Panc1 (cell line): ENCODE measurements at regions not wholly inside any gene's neighbourhood (a gene's known extent, or its start where the extent isn't known, plus 50 kb on each side); places are given as distances from the start of the nearest gene placed in this dataset.

Experiments used
- ATAC-seq: fragments of 200-7000 bp; cut with Tn5 transposase; 2 replicates; pipeline ENCODE4 v1.9.1; 2020; ENCODE audit warnings: mild to moderate bottlenecking, moderate library complexity
- BruUV-seq: library from RNA; stranded (reverse); fragments of 400-500 nt; replicated peaks from 2 replicates; lab custom pipeline; 2021; lab: Mats Ljungman, UMichigan
- CTCF ChIA-PET: fragments of 300-600 bp; sonication (Branson Sonifier 250); formaldehyde crosslinking; loops from one replicate; lab custom pipeline; 2022; ENCODE audit warnings: antibody characterized with exemption; lab: Charles Lee
- POLR2A ChIA-PET: fragments of 300-600 bp; sonication (Branson Sonifier 250); formaldehyde crosslinking; loops from one replicate; lab custom pipeline; 2022; ENCODE audit warnings: antibody characterized with exemption; lab: Charles Lee
- DNase-seq: peaks from one replicate; pipeline ENCODE4 v3.0.0-alpha.2; 2010; ENCODE audit warnings: low read depth, low spot score
- H3K27ac ChIP-seq: 2 replicates; pipeline ENCODE4 v1.5.1; 2011; ENCODE audit warnings: mild to moderate bottlenecking, low read length, inconsistent platforms
- H3K27me3 ChIP-seq: fragments of 200-500 bp; sonication (Bioruptor generic); 2 replicates; pipeline ENCODE4 v1.6.0; 2014; ENCODE audit warnings: low read length, inconsistent platforms; ENCODE audit not compliant: control insufficient read depth, insufficient read depth
- H3K36me3 ChIP-seq: fragments of 200-500 bp; sonication (Bioruptor generic); 2 replicates; pipeline ENCODE4 v1.5.1; 2014; ENCODE audit warnings: inconsistent platforms, mild to moderate bottlenecking, low read length, moderate library complexity; ENCODE audit not compliant: control insufficient read depth, insufficient read depth
- H3K4me1 ChIP-seq: 2 replicates; pipeline ENCODE4 v1.5.1; 2011; ENCODE audit warnings: inconsistent platforms, mild to moderate bottlenecking, low read length, moderate library complexity; ENCODE audit not compliant: control insufficient read depth, insufficient read depth
- H3K4me3 ChIP-seq, 2 experiments: 2 replicates each; pipeline ENCODE4 v1.5.1; 2011 to 2012; ENCODE audit warnings: low read depth in 2 of 2, low read length in 2 of 2, mild to moderate bottlenecking in 2 of 2, inconsistent platforms in 1 of 2, moderate library complexity in 1 of 2
- H3K9me3 ChIP-seq: fragments of 200-500 bp; sonication (Bioruptor generic); 2 replicates; pipeline ENCODE4 v1.5.1; 2014; ENCODE audit warnings: low read depth, mild to moderate bottlenecking, inconsistent platforms, low read length, moderate library complexity; ENCODE audit not compliant: control insufficient read depth, insufficient read depth
- CTCF ChIP-seq: fragments of 450-650 bp; IDR thresholded peaks from 2 replicates; pipeline ENCODE4 v1.5.1; 2017; ENCODE audit warnings: mild to moderate bottlenecking
- POLR2AphosphoS5 ChIP-seq: IDR thresholded peaks from 2 replicates; pipeline ENCODE4 v1.6.1; 2012; ENCODE audit warnings: mild to moderate bottlenecking, low read depth, low read length, moderate library complexity
- REST ChIP-seq, 2 experiments: IDR thresholded peaks; 2 replicates each; pipeline ENCODE4 v1.6.1; 2011 to 2012; ENCODE audit warnings: low read depth in 2 of 2, control low read depth in 1 of 2, low read length in 1 of 2, mild to moderate bottlenecking in 1 of 2, moderate library complexity in 1 of 2; ENCODE audit not compliant: insufficient read depth in 1 of 2
- SIN3A ChIP-seq: IDR thresholded peaks from 2 replicates; pipeline ENCODE4 v1.6.1; 2012; ENCODE audit warnings: low read depth, mild to moderate bottlenecking, low read length, moderate library complexity, borderline replicate concordance; ENCODE audit not compliant: insufficient read depth
- TCF7L2 ChIP-seq: IDR thresholded peaks from 2 replicates; pipeline ENCODE4 v1.6.1; 2011; ENCODE audit warnings: mild to moderate bottlenecking, low read depth, low read length, inconsistent platforms
- in situ Hi-C: cut with HindIII; loops from 2 replicates; pipeline ENCODE4 v1.10.0; 2016; ENCODE audit warnings: low sequenced_read_pairs, low pct_unique_long_range_greater_than_20kb
- intact Hi-C: fragments of 100-400 bp; cut with micrococcal nuclease; formaldehyde crosslinking; loops from one replicate; pipeline ENCODE4 v1.10.0; 2022; ENCODE audit not compliant: unreplicated experiment

DNA sequence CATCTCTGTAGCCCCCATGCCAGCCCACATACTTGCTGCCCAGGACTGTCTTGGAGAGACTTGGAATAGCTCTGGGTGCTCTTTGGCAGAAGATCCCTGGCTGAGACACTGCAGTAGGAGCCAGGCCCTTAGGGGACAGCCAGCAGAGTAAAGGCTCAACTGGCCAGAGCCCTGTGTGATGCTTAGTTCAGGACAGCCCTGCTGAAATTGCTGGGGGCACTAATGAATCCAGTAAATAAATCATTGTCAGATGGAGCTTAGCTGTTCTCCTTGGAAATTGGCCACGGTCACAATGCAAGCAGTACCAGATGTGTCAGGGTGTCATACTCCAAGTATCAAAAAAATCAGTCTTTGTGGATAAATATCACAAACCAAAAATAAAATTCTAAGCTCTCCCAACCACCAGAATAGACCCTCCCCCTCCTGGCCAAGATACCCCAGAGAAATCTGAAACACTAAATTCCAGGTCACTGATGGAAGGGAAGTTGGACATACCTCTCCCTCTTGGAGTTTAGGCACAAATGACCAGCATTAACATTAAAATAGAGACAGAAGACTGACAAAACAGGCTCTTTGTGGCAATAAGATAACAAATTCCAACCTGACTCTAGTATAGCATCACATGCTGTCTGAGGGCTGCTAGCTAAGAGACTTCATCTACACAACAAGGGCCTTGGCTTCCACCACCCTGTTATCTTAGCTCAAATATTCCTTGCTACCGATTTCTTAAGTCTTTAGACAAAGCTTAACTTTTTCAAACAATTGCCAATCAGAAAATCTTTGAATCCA is 83.2 kb upstream of the DNAH14 start:
- Histone ChIP-seq H3K27me3 (no peaks in the 10 kb centered on the region), H3K27ac (no peak overlapping the region), H3K36me3 (no peaks in the 10 kb centered on the region), H3K4me3 (no peak overlapping the region), H3K4me1 (no peaks in the 10 kb centered on the region), H3K9me3 (no peaks in the 10 kb centered on the region)
- DNase-seq = no peak
- CTCF ChIA-PET = no interaction called here
- intact Hi-C loops (no loop called here), in situ Hi-C loops (no loop called here)
- ATAC-seq = no peak
- no TSS peak for BruUV-seq
- POLR2A ChIA-PET = interaction anchor here (0.7 kb wide), 1 partner anchor 432 kb away, joined by 3 read pairs; no protein-coding TSS in a partner anchor
- TF ChIP-seq CTCF = no peak
- no peak for TF ChIP-seq TCF7L2

GRCh38 chr1:224850446-224850845 is 79.0 kb upstream of the DNAH14 start:
- in situ Hi-C loops (no loop called here), intact Hi-C loops (loop anchor here (5.0 kb wide), 1 partner anchor 143 kb away; no protein-coding TSS in a partner anchor)
- no TSS peak for BruUV-seq
- ChIA-PET CTCF (interaction anchor here (0.5 to 1.2 kb wide), 2 partner anchors 111 to 348 kb away, joined by 3 to 5 read pairs; no protein-coding TSS in a partner anchor), POLR2A (no interaction called here)
- DNase-seq (no peak), ATAC-seq (no peak)
- H3K4me3 ChIP-seq = no peak overlapping the region
- no peaks in the 10 kb centered on the region for H3K36me3 ChIP-seq
- no peaks in the 10 kb centered on the region for H3K27me3 ChIP-seq
- H3K9me3 ChIP-seq = no peaks in the 10 kb centered on the region
- H3K4me1 ChIP-seq = no peaks in the 10 kb centered on the region
- TF ChIP-seq CTCF = no peak
- TF ChIP-seq REST (IDR thresholded peaks at IDR 0.05; ENCODE audit: insufficient read depth in 1 of 2, low read depth in 2 of 2, low read length in 1 of 2) = no peak
- no peak for TF ChIP-seq POLR2AphosphoS5
- no peak for TF ChIP-seq TCF7L2
- TF ChIP-seq SIN3A = no peak
- H3K27ac ChIP-seq = no peak overlapping the region
